Activated naive CD8-positive, alpha-beta T cell treated with anti-CD3 and anti-CD28 coated beads, Interleukin-2, amount 10 ng/mL, durations not matched to agents 7 days and 5 days (primary cell): ENCODE measurements at regions not wholly inside any gene's neighbourhood (a gene's known extent, or its start where the extent isn't known, plus 50 kb on each side); places are given as distances from the start of the nearest gene placed in this dataset.

Experiments
- ATAC-seq: fragments of 150-1000 bp; cut with Tn5 transposase; one replicate; pipeline ENCODE4 v1.10.0; 2021; ENCODE audit warnings: low read depth, moderate library complexity
- POLR2A ChIA-PET: fragments of 350-600 bp; sonication (Branson Sonifier 250); formaldehyde crosslinking; loops from one replicate; lab custom pipeline; 2021; ENCODE audit warnings: antibody characterized with exemption; lab: Charles Lee
- DNase-seq: peaks from one replicate; pipeline ENCODE4 v3.0.0; 2021
- H3K27ac Mint-ChIP-seq: one replicate; pipeline ENCODE4 v1.8.0; 2022; ENCODE audit warnings: mild to moderate bottlenecking, mixed read lengths
- H3K27me3 Mint-ChIP-seq: one replicate; pipeline ENCODE4 v1.8.0; 2022; ENCODE audit warnings: mild to moderate bottlenecking, moderate library complexity, mixed read lengths
- H3K36me3 Mint-ChIP-seq: one replicate; pipeline ENCODE4 v1.8.0; 2021; ENCODE audit warnings: mild to moderate bottlenecking, mixed read lengths
- H3K4me1 Mint-ChIP-seq: one replicate; pipeline ENCODE4 v1.8.0; 2021; ENCODE audit warnings: mixed read lengths
- H3K4me3 Mint-ChIP-seq: one replicate; pipeline ENCODE4 v1.8.0; 2022; ENCODE audit warnings: mild to moderate bottlenecking, moderate library complexity, mixed read lengths
- H3K9me3 Mint-ChIP-seq: one replicate; pipeline ENCODE4 v1.8.0; 2021; ENCODE audit warnings: mixed read lengths

DNA sequence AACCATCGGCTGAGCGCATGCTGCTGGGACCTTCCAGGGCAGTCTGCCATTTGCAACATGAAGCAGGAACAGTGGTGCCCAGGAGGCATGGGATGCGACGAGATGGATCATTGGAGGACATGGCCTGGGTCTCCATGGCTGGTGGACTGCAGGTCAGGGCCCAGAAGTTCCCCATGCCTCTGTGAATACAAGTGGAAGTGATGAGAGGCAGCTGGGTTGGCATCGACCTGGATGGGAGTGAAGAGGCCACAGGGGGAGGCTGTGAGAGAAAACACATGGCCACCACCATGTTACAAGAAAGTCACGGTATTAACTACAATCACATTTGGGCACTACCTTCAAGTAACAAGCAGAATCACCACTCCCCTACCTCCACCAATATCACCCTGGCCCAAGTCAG is 262.0 kb downstream of the FOXO1 start:
- Mint-ChIP-seq H3K4me3 (no peak overlapping the region), H3K4me1 (peaks cover 18% of the 10 kb centered on the region), H3K9me3 (peaks cover 6% of the 10 kb centered on the region), H3K27ac (no peak overlapping the region), H3K36me3 (no peaks in the 10 kb centered on the region), H3K27me3 (no peaks in the 10 kb centered on the region)
- ATAC-seq (no peak), DNase-seq (no peak)
- POLR2A ChIA-PET: no interaction called here

- ATAC-seq: no peak
- no peak for DNase-seq
Observed at GRCh38 chr13:40404967-40405716, 261.3 kb downstream of the FOXO1 start.

GRCh38 chr13:40406405-40407120 is 259.9 kb downstream of the FOXO1 start:
- Mint-ChIP-seq H3K27me3 (no peaks in the 10 kb centered on the region), H3K36me3 (peaks cover 3% of the 10 kb centered on the region), H3K4me3 (no peak overlapping the region), H3K9me3 (peaks cover 10% of the 10 kb centered on the region), H3K4me1 (peaks cover 11% of the 10 kb centered on the region), H3K27ac (no peak overlapping the region)
- DNase-seq (no peak), ATAC-seq (no peak)
- POLR2A ChIA-PET: interaction anchor here (0.9 to 1.9 kb wide), 2 partner anchors 18 to 20 kb away, joined by 3 to 4 read pairs; no protein-coding TSS in a partner anchor

More at GRCh38 chr13:40404967-40405716, 261.3 kb downstream of the FOXO1 start:
- no peak overlapping the region for H3K27ac Mint-ChIP-seq
- H3K9me3 Mint-ChIP-seq: peaks cover 6% of the 10 kb centered on the region
- H3K4me1 Mint-ChIP-seq: peaks cover 16% of the 10 kb centered on the region
- POLR2A ChIA-PET: no interaction called here
- H3K27me3 Mint-ChIP-seq: no peaks in the 10 kb centered on the region
- H3K4me3 Mint-ChIP-seq: no peak overlapping the region
- H3K36me3 Mint-ChIP-seq: no peaks in the 10 kb centered on the region

DNA sequence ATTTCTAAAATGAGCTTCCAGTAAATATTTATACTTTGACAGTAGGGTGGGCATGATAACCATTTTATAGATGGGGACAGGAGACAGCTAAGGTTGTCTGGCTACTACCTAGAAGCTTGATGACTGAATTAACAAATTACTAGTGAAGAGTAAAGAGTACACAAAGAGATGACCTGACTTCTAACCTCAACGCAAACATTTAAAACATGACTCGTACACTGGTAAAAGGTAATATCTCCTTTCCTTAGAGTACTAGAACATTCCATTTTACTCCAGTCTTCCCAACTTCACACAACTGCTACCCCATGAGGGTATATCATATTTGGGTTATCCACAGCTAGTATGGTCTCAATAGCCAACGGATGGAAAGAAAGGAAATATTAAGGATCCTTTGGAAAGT is 258.9 kb downstream of the FOXO1 start:
- no peak for ATAC-seq
- Mint-ChIP-seq H3K27me3 (no peaks in the 10 kb centered on the region), H3K9me3 (peaks cover 11% of the 10 kb centered on the region), H3K27ac (no peak overlapping the region), H3K4me1 (peaks cover 4% of the 10 kb centered on the region), H3K36me3 (peaks cover 3% of the 10 kb centered on the region), H3K4me3 (no peak overlapping the region)
- DNase-seq: no peak
- POLR2A ChIA-PET: interaction anchor here (0.9 to 1.9 kb wide), 2 partner anchors 19 kb away, joined by 3 to 4 read pairs; no protein-coding TSS in a partner anchor

DNA sequence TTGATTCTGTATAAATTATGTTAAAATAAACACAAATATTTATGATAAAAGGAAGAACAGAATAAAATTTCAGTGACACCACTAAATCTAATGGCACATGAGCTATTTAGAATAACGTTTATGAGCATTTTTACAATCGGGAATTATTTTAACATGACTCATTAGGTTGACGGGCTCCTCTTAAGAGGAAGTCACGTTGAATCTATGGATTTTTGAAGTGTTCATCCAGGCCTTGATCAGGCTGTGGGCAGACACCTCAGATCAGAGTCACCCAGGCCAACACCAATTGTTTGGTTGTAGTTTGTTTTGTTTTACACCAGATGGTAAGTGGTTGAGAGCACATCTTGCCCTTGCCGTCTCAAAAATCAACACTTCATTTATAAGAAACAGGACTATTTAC is 257.8 kb downstream of the FOXO1 start:
- no peak overlapping the region for H3K27ac Mint-ChIP-seq
- H3K4me1 Mint-ChIP-seq: no peaks in the 10 kb centered on the region
- POLR2A ChIA-PET: interaction anchor here (1.9 kb wide), 1 partner anchor 18 kb away, joined by 4 read pairs; no protein-coding TSS in a partner anchor
- H3K36me3 Mint-ChIP-seq: peaks cover 3% of the 10 kb centered on the region
- ATAC-seq (no peak), DNase-seq (no peak)
- no peaks in the 10 kb centered on the region for H3K27me3 Mint-ChIP-seq
- H3K9me3 Mint-ChIP-seq: peaks cover 12% of the 10 kb centered on the region
- H3K4me3 Mint-ChIP-seq: no peak overlapping the region

DNA sequence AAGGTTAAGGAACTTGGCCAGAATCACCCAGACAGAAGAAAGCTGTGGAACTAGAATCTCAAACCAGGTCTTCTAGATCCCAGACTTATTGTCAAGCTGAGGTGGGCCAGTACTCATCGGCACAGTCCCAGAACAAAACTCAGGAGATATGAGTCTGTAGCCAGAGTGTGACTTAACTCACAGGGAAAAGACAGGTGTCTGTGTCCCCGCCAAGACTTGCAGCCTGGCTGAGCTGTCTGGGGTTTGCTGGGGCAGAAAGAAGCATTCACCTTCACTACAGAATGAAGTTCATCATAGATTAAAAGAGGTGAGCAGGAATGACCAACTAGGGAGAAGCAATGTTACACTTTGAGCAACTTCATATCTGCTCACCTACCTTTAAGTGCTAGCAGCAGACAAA is 257.2 kb downstream of the FOXO1 start:
- Mint-ChIP-seq H3K36me3 (peaks cover 3% of the 10 kb centered on the region), H3K27me3 (no peaks in the 10 kb centered on the region), H3K9me3 (peaks cover 12% of the 10 kb centered on the region), H3K4me1 (no peaks in the 10 kb centered on the region), H3K27ac (no peak overlapping the region), H3K4me3 (no peak overlapping the region)
- DNase-seq (no peak), ATAC-seq (no peak)
- POLR2A ChIA-PET: no interaction called here

GRCh38 chr13:40410315-40410714 is 256.1 kb downstream of the FOXO1 start:
- peaks cover 3% of the 10 kb centered on the region for H3K36me3 Mint-ChIP-seq
- ATAC-seq (no peak), DNase-seq (no peak)
- H3K27ac Mint-ChIP-seq: no peak overlapping the region
- no peaks in the 10 kb centered on the region for H3K4me1 Mint-ChIP-seq
- no peaks in the 10 kb centered on the region for H3K27me3 Mint-ChIP-seq
- POLR2A ChIA-PET: no interaction called here
- no peak overlapping the region for H3K4me3 Mint-ChIP-seq
- H3K9me3 Mint-ChIP-seq: peaks cover 12% of the 10 kb centered on the region

- Mint-ChIP-seq H3K9me3 (peaks cover 2% of the 10 kb centered on the region), H3K27ac (no peak overlapping the region), H3K4me3 (no peak overlapping the region), H3K4me1 (peaks cover 4% of the 10 kb centered on the region), H3K36me3 (no peaks in the 10 kb centered on the region), H3K27me3 (no peaks in the 10 kb centered on the region)
- DNase-seq (no peak), ATAC-seq (no peak)
- POLR2A ChIA-PET: no interaction called here
Observed at GRCh38 chr13:40420160-40420740, 246.2 kb downstream of the FOXO1 start.

DNA sequence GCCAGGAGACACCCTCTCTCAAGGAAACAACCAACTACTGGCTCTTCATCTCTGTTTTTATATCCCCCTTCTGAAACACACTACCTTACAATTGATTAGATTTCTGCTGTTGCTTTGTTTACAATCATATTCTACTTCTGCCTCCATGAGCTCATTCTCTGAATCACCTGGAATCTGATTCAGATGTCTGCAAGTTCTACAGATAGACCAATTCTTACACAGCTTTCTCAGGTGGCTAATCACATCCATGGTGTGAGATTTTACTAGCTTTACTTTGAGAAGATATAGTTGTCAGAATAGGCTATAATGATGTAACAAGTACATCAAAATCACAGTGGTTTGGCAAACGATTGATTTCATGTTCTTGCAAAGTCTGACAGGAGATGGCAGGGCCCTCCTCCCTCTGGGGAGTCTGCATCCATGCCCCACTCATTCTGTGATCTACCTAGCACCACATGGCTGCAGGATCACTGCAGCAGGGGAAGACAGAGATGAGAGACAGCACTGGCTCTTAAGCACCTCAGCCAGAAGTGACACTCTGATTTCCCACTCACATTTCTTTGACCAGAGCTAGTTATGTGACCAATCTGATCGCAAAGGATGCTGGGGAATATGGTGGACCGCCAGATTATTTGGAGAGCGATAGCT is 243.7 kb downstream of the FOXO1 start:
- POLR2A ChIA-PET: interaction anchor here (1.0 kb wide), 1 partner anchor 10 kb away, joined by 4 read pairs; no protein-coding TSS in a partner anchor
- ATAC-seq (no peak), DNase-seq (no peak)
- no peaks in the 10 kb centered on the region for H3K9me3 Mint-ChIP-seq
- no peak overlapping the region for H3K27ac Mint-ChIP-seq
- H3K36me3 Mint-ChIP-seq: no peaks in the 10 kb centered on the region
- H3K4me3 Mint-ChIP-seq: no peak overlapping the region
- no peaks in the 10 kb centered on the region for H3K27me3 Mint-ChIP-seq
- H3K4me1 Mint-ChIP-seq: peaks cover 4% of the 10 kb centered on the region

DNA sequence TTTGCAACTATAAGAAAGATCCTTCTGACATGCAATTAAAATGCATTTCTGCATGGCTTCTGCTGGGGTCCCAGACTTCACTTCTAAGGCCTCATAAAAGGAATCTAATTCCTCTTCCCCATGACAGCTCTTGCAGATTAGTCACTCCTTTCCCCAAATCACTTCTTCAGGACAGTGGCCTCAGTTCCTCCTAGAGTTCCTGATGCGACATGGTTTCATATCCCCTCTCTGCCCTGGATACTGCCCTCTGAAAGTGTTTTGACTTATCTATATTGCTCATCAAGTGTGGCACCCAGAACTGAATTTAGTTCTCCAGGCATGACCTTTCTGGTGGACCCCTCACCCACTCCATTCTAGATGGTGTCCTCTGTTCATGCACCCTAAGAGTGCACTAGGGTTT is 238.1 kb downstream of the FOXO1 start:
- POLR2A ChIA-PET: no interaction called here
- no peak for ATAC-seq

GRCh38 chr13:40429706-40430545 is 236.5 kb downstream of the FOXO1 start:
- POLR2A ChIA-PET: no interaction called here
- no peaks in the 10 kb centered on the region for H3K9me3 Mint-ChIP-seq

More for the DNA sequence above, 238.1 kb downstream of the FOXO1 start:
- Mint-ChIP-seq H3K27ac (no peak overlapping the region), H3K4me1 (peaks cover 12% of the 10 kb centered on the region), H3K36me3 (peaks cover 3% of the 10 kb centered on the region), H3K4me3 (no peak overlapping the region), H3K27me3 (no peaks in the 10 kb centered on the region), H3K9me3 (no peaks in the 10 kb centered on the region)
- no peak for DNase-seq

More at GRCh38 chr13:40429706-40430545, 236.5 kb downstream of the FOXO1 start:
- Mint-ChIP-seq H3K4me1 (peaks cover 28% of the 10 kb centered on the region), H3K27me3 (no peaks in the 10 kb centered on the region), H3K36me3 (peaks cover 3% of the 10 kb centered on the region), H3K4me3 (no peak overlapping the region), H3K27ac (no peak overlapping the region)
- ATAC-seq (no peak), DNase-seq (no peak)
